ENCODE measurements at regions not wholly inside any gene's neighbourhood (a gene's known extent, or its start where the extent isn't known, plus 50 kb on each side); places are given as distances from the start of the nearest gene placed in this dataset.

DNA sequence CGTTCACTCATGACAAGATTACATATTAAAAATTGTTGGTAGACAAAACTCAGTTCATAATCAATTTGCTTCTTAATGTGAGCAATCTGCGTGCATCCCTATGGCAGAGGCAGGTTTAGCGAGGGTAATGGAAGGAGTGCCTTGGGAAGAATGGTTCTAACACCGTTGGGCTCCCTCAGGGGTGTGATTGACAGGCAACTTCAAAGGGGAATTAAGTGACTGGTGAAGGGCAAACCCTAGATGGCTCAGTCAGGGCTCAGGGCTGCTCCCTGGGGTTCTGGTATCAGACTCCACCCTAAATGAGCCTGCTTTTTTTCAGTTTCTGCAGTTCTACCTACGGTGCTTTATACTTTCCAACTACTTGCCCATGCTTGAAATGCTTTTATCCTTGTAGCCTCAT, 419.5 kb upstream of the CELF4 start:
- no peak for DNase-seq

DNA sequence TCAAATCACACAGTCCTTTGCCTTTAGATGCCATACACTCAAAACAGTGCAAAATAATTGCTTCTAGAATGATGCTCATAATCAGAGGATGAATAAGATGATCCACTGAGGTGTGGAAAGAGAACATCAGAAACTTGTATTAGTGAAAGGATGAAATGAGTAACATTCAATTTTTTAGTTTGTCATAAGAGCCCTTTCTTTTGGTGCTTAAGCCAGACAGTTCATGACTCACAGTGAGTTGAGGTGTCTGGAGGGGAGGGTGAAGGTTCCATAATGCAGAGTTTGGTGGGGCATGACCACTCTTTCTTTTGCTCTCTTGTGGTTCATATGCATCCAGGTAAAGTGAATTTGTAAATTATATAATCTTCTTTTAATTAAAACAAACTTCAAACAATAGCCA, 415.0 kb upstream of the CELF4 start:
- no peak for DNase-seq

DNA sequence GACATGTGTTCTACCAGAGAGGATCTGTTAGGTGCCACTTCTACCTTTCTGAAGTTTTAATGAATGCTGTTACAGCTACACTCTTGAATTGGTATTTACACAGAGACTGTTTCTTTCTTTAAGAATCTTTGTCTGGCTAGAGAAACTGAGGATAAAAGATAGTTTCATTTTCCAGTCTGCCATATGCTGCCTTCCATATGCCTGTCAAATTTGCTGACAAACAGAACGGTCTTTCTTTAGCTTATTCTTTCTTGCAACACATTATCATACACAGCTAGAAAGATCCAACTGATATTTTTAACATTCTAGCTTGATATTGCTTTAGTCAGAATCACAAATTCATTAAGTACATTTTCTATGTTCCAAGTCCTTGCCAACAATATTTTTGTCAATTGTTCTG, 409.8 kb upstream of the CELF4 start:
- DNase-seq = no peak

DNA sequence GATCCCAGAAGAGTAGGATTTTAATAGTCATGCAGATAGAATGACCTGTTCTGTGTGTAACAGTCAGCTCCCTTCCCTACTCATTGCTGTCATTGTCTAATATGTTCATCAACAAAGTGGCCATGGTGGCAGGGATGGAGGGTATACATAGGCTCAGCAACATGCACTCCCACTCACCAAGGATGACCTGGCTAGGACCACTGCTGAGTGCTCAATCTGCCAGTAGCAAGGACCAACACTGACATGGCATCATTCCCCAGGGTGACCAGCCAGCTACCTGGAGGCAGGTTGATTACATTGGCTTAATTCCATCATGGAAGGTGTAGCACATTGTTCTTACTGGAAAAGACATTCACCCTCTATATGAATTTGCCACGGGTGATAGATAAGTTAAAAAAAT, 401.7 kb upstream of the CELF4 start:
- DNase-seq = no peak

DNA sequence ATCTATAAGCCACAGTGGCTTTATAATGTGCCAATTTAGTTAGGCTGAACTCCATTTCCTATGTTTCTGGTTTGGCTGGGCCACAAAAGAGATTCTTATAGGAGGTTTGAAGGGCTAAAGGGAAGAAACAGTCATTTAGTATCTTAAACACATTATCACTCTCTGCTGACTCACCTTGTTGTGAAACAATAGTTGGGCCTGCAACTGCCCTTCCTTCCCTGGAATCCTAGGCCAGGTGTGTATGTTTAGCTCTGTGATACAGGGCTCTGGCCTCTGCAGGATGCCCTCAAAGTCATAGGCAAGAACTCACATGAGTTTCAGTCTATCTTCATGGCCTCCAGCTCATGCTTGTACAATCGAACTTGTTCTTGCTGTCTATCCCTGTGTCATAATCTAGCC, 400.0 kb upstream of the CELF4 start:
- DNase-seq = no peak

DNA sequence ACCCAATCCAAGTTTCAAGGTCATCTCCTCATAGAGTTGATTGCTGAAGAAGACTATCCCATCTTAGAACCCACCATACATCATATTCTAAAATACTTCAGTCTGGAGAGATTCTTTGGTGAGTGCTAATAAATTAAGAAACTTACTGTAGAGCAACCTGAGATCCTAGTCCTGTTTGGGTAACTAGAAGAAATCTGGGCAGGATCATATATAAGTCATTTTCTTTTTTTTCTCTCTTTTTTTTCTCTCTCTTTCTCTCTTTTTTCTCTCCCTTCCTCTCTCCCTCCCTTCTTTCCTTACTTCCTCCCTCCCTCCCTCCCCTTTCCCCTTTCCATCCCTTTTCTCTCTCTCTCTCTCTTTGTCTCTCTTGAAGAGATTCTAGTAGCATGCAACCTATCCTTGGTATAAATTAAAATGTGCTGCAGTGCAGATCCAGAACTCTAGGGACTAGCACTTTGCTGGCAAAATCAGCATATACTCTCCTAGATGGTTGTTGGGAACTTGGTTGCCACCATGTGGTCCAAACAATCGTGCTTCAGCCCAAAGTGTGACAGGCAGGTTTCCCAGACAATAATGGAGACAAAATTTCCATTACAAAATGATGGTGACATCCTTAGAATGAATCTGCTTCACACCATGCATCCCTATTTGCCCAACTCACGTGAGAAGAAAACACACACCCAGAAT, 399.4 kb upstream of the CELF4 start:
- no peak for DNase-seq

DNA sequence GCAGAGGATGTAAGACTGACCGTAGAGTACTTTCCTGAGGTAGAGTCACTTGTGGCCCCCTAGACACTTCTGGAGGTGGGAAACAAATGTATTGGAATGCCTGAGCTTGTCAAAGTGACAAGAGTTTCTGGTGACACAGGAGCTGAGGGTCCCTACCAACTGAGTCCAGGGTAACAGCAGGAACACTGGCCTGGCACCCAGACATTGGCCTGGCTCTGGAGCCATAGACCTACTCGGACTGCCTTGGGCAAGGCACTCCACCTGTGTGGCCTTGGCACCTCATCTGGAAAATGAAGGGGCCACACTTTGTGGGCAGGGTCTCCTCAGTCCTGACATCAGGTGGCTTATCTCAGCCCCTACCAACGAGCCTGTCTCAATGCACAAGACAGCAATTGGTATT, 398.2 kb upstream of the CELF4 start:
- DNase-seq = no peak

DNA sequence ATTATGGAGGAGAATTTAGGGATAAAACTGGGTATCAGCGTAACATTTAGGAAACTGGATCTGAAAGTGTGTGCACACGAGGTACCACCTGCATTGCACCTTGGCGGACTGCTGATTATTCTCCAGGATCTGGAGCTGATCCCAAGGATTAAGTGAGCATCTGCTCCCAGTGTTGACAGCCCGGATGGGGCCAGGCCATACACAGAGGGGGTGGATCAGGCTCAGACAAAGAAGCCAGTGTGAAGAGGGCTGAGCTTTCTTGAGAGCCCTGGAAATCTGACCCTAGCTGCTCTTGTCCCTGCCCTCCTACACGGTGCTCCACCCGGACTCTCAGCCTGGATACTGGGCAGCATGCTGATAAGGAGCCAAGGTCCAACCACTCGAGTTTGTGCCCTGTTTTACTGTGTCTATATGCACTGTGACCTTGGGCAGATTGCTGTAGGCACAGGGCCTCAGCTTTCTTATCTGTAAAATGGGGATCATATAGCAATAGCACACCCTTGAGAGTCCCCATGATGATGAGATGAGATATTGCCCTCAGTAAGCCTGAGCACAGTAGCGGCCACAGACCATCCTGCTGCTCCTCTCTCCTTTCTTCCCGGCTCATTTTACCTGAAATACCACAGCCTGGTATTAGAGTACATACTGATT, 396.8 kb upstream of the CELF4 start:
- no peak for DNase-seq

DNA sequence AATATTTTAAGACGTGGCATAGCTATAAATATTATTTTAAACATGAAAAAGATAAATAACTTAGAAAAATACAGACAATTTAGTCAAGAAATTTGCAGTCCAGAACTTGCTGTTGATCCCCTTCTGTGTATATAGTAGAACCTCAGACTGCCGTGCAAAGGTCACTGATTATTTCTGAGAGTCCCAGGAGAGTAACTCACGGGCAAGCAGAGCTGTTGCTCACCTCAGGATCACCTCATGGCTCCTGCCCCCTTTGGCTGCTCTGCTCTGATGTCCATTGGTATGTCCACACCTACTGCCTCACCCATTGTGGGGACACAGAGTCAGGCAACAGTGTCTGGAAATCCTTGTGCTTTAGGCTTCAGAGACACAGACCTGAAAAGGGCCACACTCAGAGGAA, 392.9 kb upstream of the CELF4 start:
- DNase-seq = no peak

DNA sequence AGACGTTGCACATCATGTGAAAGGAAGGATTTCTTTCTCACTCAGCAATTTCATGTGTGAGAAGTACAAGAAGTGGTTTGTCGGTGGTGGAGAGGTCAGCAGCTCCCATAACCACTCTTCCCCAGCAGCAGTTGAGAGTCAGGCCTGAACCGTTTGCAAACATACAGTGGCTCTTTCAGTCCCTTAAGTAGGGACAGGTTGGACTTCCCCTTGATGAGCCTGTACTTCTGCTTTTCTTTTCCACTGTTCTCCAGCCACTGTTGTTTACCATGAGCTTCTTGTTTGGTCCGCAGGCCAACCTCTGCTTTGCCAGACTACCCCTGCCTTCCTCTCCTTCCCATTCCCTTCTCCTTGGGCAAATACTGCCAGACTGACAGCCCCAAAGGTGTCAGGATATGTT, 391.3 kb upstream of the CELF4 start:
- no peak for DNase-seq

DNA sequence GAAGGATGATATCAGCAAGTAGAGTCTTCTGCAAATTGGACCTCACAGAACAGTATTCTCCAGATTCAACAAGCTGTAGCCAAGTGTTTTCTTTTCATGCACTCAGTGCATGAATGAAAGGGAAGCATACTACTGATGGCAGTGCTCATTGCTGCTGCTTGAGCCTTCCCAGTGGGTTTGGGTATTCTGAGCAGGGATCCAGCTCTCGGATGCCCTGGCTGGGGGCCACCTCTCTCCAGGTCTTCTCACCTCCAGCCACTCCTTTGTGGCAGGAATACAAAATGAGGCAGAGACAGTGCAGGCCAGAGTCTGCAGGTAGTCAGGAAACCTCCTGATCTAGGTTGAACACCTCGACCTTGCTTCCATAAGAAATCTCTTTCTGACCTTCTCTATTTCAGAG, 390.4 kb upstream of the CELF4 start:
- DNase-seq = no peak

DNA sequence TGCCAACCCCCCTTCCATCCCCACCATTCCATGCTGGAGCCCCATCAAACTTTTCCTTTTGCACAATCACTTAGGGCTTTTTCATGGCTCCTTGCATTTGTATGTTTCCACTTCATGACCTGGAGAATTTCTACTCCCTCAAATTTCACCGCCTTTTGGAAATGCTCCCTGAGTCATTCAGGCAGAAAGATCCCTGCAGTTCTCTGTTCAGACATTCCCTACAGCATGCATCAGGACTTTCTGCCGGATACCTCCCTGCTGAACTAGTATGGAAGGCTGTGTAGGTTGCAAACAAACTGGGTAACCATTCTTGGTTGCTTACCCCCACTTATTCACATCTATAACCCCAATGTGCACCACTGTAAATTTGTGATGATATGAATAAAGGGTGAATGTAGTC, 389.6 kb upstream of the CELF4 start:
- no peak for DNase-seq

DNA sequence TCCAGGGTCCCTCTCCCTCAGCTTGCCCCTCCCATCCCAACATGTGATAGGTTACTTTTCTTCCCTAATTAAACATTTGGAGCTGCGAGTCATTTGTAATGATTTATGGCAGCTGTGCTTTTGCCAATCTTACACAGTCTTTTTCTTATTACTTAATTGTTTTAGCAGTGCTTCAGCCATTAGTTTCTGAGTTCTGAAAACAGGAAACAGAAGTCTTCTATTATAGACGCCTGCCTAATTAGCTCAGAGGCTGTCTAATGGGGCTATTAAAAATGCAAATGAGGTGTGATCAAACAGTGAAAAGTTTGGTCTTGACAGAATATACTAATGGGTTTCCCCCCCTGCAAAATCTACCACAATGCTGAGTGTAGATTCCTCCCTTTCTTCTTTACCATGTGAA, 388.3 kb upstream of the CELF4 start:
- DNase-seq = no peak

DNA sequence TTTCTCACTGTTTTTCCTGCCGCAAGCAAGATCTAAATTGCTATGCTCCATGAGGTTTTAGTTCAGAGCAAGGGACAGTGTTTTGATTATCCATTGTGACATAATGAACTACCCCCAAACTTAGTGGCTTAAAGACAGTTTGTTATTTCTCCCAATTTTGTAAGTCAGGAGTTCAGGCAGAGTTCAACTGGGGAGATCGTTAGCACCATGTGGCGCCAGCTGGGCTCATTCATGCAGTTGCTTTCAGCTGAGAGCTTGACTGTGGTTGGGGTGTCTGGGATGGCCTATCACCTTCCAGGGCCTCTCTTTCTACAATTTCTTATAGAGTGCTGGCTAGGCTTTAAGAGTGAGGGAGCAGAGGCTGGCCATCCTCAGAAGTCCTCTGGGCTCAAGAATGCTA, 382.9 kb upstream of the CELF4 start:
- DNase-seq = no peak

DNA sequence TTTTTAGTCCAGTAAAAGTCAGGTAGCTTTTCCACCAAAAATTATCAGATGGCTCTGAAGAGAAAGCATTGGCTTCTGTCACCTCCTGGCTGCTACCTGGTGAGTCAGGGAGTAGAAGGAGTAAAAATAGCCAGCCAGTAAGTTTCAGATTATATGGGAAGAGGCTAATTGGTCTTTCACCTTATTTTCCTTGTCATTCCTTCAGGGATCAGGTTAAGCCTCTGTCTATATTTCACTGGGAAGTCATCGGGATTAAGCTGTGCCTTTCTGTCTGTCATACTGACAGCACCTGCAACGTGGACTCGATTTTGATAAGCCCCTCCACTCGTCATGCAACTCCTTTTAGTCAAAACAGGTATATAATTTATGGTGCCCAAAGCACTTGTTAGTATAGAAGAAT, 380.7 kb upstream of the CELF4 start:
- no peak for DNase-seq

DNA sequence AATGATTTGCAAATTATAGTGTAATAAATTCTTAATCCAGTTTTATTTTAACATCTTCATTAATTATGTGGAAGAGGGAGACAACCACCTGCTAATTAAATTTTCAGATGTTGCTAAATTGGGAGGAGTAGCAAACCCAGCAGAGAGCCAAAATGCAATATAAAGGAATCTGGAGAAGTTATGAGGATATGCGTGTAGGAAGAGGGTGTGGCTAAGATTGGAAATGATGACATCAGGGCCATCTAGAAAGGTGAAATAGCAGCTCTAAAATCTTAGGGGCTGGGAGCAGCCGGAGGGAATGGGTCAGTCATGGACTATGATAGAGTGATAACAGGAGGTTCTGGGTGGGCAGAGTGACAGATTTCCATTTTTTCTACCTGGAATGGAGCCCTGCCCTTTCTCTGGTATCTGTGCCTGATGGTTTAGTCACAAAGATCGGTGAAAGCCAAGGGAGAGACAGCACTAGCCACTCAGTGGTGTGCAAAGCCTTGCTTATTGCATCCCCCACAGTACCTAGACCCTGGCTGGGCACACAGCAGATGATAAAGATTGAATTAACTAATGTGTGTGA, 379.2 kb upstream of the CELF4 start:
- DNase-seq = no peak

DNA sequence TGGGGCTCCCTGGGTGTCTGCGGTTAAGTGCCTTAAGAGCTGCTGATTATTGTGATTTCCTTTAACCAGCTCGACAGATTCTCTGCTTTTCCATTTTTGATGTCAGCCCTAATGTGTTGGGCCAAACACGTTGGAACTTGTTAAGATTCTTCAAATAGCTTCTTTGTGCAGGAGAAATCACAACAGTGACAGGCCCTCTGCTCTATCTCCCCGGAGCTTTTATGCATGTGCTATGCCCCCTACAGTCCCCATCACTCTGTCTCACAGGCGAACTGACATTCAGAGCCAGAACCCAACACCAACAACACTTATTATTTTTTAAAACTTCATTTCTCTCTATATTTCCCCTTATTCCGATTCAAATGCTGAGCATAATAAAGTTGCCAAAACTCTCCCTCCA, 371.7 kb upstream of the CELF4 start:
- DNase-seq = no peak

DNA sequence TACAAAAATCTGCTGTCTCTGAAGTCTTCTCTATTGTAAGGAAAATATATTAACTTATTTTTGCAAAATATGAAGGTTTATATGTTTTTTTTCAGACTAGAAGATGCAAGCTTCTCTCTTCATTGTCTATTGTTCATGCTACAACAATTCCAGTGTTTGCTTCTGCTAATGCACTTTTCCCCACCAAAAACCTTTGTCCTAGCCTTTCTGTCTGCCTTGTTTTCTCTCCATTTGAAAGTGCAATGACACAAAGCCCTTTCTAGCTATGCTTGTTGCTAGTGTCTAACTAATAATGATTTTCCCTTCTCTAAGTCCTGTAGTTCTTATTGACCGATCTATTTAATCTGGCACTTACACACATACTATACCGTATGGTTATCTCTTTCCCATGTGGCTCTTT, 369.5 kb upstream of the CELF4 start:
- no peak for DNase-seq

DNA sequence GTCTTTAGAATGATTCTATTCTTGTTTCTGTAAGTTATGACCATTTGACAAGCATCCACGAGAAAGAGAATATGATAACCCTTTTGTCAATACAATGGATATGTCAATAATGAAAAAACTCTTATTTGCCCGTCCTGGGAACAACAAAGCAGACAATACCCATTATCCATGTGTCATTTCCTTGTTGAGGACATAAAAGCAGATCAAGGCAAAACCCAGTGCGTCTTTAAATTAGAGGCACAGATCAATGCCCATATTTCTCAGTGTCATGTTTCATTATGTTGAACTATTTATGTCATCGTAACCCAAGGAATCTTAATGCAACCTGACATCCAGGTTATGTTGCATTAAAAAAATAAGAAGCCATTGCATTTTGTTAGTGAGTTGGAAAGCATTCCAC, 365.0 kb upstream of the CELF4 start:
- DNase-seq = no peak

DNA sequence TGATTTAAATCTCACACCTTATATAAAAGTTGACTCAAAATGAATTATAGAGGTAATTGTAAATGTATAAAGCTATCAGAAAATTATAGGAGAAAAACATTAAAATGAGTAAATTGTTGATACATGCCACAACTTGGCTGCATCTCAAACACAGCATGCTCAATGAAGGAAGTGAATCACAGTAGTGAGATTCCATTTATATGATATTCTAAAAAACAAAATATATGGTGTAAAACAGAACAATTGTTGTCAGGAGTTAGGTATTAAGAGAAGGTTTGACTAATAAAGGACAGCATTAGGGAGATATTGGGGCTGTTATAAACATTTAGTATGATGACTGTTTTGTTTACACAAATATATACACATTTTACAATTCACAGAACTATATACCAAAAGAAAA, 356.6 kb upstream of the CELF4 start:
- no peak for DNase-seq

DNA sequence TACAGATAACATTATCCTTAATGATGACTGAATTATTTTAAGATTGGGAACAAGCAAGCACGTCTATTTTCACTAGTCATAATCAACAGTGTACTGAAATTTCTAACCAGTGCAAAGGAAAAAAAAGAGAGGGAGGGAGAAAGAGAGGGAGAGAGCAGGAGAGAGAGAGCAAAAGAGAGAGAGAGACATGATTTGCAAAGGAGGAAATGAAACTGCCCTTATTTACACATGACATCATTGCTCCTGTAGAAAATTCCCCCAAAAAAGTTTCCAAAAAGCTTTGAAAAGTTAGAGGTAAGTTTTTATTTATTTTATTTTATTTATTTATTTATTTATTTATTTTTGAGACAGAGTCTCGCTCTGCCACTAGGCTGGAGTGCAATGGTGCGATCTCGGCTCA, 355.3 kb upstream of the CELF4 start:
- no peak for DNase-seq

DNA sequence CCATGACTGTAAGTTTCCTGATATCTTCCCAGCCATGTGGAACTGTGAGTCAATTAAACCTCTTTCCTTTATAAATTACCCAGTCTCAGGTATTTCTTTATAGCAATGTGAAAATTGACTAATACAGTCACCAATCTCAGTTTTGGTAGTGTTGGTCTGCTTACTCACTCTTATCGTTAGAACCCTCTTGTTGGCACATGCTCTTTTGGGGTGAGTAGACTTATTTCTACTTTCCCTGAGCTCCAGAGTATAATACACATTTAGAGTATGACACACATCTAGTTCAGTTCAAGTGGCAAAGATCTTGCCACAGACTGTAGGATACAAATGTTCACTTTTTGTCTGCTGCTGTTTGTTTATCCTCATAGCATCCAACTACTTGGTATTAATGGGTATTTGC, 347.5 kb upstream of the CELF4 start:
- DNase-seq = no peak

DNA sequence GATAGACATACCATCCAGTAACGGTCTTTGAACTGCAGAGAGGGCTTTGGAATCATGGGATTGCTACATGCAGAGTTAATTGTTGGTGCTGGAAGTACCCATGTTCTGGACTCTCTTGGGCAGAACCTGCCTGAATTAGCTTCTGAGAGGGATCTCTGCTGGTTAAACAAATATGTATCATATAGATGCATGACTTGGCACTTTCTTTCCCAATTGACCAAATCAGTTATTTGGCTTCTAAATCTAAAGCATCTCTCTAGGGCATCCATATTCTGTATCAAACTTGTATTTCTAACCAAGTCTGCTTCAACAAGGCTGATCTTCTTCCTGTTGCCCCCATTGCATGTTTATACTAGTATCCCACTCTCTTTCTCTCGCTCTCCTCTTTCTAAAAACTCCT, 336.7 kb upstream of the CELF4 start:
- no peak for DNase-seq

DNA sequence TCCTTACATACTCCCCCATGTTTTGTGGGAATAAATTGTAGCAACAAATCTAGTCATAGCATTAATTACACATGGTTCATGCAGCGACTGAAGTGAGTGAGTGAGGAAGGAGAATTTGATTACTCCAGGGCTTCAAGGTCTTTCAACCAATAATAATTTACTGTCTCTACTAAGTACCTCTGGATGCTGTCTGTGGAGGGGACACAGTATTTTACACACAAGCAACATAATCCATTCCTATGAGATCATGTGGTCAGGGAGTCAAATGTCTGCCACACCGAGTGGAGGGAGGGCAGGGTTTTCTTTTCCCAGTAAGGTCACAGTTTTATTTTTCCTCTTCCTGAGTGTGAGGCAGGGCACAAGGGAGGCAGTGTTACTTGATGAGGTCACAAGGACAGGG, 334.7 kb upstream of the CELF4 start:
- no peak for DNase-seq

DNA sequence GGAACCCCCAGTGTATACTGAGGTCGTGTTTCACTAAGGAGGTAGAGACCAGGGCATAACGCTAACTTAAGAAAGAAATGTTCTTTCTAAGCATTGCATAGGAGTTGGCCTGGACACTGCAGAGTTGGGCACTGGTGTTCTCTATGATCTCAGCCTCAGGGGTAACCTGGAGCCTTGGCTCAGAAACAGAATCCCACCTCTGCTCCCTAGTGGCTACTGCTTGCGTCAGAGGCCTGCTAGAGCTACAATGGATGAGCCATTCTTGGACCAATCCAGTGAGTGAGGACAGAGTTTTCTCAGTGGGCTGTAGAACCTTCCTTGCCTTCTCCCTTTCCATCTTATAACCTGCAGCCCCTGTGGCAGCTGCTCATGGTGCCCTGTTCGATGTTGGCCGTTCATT, 324.4 kb upstream of the CELF4 start:
- DNase-seq = no peak
